Right renal pelvis (tissue), 4 donors: ENCODE measurements at regions not wholly inside any gene's neighbourhood (a gene's known extent, or its start where the extent isn't known, plus 50 kb on each side); places are given as distances from the start of the nearest gene placed in this dataset.
A peak's percentile ranks its signal among the peaks of the same experiment; 100 is the strongest.
"Not testable (repeated sequence)": the region's sequence is repeated elsewhere in the genome, so short reads cannot be mapped to it uniquely, and the experiment has no call there.

ENCODE experiments used
- DNase-seq, 4 donors: peaks; one replicate each; pipeline ENCODE4 v3.0.0-alpha.2; 2013; ENCODE audit warnings: low read depth in 4 of 4, low spot score in 3 of 4, missing footprints in 1 of 4

GRCh38 chr6:99668036-99668705 lies 61.5 kb downstream of the PRDM13 start:
- no peak for DNase-seq

DNA sequence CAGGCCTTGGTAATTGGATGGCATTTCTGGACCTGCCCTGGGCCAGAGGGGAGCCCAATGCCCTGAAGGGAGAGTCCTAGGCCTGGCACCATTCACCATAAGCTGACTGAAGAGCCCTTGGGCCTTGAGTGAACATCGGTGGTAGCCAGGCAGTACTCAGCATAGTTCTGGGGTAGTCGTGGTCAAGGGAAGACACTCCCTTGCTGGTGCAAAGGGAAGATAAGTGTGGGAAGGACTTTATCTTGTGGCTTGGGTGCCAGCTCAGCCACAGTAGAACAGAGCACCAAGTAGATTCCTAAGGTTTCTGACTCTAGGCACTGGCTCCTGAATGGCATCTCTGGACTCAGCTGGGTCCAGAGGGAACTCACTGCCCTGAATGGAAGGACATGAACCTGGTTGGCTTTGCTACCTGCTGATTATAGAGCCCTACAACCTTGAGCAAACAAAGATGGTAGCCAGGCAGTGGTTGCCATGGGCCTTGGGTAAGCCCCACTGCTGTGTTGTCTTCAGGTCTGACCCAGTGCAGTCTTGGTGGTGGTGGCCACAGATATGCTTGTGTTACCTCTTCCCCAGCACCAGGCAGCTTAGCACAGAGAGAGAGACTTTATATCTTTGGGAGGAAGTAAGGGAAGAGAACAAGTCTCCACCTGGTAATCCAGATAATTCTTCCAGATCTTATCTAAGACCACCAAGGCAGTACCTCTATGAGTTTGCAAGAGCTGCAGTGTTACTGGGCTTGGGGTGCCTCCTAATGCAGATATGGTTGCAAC lies 83.5 kb downstream of the PRDM13 start:
- no peak for DNase-seq

GRCh38 chr6:99702287-99702686 lies 95.7 kb downstream of the PRDM13 start:
- not testable (repeated sequence) for DNase-seq

- no peak for DNase-seq
Observed at GRCh38 chr6:99709062-99709461, 102.4 kb downstream of the PRDM13 start.

GRCh38 chr6:99711302-99711701 lies 104.7 kb downstream of the PRDM13 start:
- DNase-seq = no peak

DNA sequence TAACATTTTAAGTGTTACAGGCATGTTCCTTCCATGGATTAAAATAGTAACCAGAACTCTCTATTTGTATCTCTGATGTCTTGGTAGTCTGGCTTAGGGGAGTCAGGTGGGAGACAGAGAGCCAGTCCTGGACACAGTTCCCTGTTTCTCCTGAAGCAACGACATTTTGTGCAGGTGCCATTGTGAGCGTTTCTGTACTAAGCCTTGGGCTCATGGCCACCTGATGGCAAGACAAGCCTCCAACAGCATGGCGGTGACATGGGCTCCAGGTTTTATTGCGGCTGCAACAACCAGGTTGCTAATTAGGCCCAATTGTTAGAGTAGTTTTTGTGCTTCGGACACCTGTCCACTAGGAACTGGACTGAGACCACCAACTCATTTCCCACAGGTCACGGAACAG lies 105.3 kb downstream of the PRDM13 start:
- no peak for DNase-seq

- DNase-seq = no peak
Observed at GRCh38 chr6:99712519-99712918, 105.9 kb downstream of the PRDM13 start.

GRCh38 chr6:99722043-99722442 lies 115.4 kb downstream of the PRDM13 start:
- DNase-seq = not testable (repeated sequence)

DNA sequence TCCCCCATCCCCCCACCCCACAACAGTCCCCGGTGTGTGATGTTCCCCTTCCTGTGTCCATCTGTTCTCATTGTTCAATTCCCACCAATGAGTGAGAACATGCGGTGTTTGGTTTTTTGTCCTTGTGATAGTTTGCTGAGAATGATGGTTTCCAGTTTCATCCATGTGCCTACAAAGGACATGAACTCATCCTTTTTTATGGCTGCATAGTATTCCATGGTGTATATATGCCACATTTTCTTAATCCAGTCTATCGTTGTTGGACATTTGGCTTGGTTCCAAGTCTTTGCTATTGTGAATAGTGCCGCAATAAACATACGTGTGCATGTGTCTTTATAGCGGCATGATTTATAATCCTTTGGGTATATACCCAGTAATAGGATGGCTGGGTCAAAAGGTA lies 123.6 kb downstream of the PRDM13 start:
- DNase-seq = not testable (repeated sequence)

DNA sequence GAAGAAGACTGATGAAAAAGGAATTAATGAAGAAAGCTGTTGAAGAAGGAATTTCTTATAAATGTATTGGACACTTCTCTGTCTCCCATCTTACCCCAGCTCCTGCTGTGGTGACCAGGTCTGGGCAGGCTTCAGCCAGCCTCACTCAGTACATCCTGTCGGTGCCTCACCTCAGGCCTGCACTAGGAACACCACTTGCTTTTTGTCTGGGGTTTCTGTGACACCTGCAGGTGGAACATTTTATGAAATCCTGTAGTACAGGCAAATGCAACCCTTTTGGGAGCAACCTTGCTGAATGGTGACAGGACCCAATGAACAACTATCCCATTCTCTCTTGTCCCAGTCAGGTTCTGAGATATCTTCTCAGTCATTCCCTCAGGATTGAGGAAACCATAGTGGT lies 129.7 kb downstream of the PRDM13 start:
- DNase-seq = no peak

- no peak for DNase-seq
Observed at GRCh38 chr6:99739526-99739925, 132.9 kb downstream of the PRDM13 start.

GRCh38 chr6:99741092-99741491 lies 134.5 kb downstream of the PRDM13 start:
- no peak for DNase-seq

DNA sequence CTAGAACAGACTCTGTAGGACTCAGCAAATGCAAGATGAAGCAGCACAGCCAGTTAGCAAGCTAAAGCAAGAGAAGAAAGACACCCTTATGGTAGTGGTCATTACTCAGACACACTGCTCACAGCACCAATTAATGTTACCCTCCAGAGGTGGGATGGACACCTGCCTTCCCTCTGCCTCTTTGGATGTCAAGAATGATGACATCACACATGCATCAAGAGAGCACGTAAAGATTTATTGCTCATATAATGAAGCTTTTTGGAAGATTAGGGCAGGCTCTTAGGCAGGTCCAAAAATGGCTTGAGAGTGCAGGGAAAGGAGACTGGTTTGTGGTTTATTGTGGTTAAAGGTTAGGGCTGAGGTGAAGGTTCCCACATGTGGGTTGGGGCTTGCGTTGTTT lies 137.0 kb downstream of the PRDM13 start:
- DNase-seq = no peak

GRCh38 chr6:99745651-99746050 lies 139.0 kb downstream of the PRDM13 start:
- DNase-seq = no peak

DNA sequence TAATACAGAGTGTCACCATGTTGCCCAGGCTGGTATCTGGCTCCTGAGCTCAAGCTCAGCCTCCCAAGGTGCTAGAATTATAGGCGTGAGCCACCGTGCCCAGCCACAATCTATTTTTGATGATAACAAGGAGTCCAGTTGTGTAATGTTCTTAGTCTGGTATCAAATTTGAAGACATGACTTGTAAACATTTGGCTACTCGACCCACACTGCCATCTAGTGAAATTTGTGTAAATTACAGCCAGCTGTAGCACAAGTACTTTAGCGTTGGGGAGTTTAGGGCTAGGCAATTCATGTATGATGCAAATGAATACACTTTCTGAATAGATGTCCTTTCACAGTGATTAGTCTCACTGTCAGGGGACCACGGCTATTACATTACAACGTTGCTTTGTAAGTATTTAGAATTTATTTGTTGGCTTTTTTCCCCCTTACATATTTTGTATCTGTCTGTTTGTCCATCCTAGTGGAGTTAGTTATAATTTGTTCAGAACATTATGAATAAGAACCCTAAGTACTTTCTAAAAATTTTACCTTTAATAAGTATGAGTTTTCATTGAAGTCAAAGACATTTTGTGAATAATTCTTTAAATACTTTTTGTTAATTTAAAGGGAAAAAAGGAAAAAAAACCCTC lies 139.7 kb downstream of the PRDM13 start:
- DNase-seq = peak; percentile 28 to 51 (median 42)

GRCh38 chr6:99761711-99762110 lies 155.1 kb downstream of the PRDM13 start:
- DNase-seq = no peak

DNA sequence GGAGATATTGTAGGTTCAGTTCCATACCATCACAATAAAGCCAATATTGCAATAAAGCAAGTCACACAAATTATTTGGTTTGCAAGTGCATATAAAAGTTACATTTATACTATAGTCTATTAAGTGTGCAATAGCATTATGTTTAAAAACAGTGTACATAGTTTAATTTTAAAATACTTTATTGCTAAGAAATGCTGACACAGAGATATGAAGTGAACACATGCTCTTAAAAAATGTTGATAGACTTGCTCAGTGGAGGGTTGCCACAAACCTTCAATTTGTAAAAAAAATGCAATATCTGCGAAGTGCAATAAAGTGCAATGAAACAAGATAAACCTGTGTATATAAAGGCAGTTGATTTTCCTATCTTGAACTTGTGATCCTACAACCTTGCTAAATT lies 161.5 kb downstream of the PRDM13 start:
- DNase-seq = no peak

DNA sequence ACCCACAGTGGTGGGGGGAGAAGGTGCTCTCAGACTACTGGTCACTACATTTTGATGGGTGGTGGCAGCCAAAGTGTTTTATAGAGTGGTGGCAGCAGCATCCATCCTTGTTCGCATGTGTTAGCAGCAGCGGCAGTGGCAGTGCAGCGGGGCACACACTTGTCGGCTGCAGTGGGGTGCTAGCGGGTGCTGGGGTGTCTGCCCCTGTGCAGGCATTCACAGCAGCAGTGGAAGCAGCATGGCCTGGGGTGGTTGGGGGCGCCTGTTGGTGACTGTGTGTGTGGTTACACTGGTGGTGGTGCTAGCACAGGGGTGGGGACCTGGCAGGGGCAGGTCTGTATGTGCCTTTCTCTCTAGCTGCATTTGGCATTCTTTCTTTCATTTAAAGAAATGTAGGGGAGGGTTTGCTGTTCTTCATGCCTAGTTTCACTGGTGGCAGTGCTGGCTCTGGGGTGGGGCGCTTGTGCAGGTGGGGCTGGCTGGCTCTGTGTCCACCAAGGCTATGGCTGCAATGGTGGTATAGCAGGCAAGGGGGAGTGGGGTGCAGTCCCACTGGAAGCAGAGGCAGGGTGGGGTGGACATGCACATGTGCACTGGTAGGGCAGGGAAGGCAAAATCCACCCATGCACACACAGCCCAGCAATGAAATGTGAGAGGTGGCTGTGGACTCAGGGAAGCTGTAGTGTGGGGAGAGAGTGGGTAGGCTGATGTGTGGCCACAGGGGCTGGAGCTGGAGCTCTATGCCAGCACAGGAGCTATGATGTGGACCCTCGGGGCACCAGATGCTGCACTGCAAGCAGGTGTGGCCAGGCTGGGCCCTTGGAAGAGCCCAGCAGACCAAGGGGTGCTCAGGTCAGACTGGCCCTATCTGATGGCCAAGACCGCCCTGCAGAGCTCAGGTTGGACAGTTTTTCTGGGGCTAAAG lies 173.3 kb downstream of the PRDM13 start:
- no peak for DNase-seq

GRCh38 chr6:99780556-99780885 lies 173.9 kb downstream of the PRDM13 start:
- no peak for DNase-seq

GRCh38 chr6:99789767-99790166 lies 183.1 kb downstream of the PRDM13 start:
- DNase-seq = no peak

- no peak for DNase-seq
Observed at GRCh38 chr6:99790679-99791078, 184.0 kb downstream of the PRDM13 start.
